ENCODE measurements at regions not wholly inside any gene's neighbourhood (a gene's known extent, or its start where the extent isn't known, plus 50 kb on each side); places are given as distances from the start of the nearest gene placed in this dataset.

GRCh38 chr1:67898033-67898726 lies 64.9 kb upstream of the GNG12 start:
- TF ChIP-seq POLR2A (IDR thresholded peaks at IDR 0.05; ENCODE audit: low read length) (no peak), GATA1 (IDR thresholded peaks at IDR 0.05; ENCODE audit: low read depth, low read length) (no peak)

Measured in erythroblast (primary cell).